ENCODE measurements at regions not wholly inside any gene's neighbourhood (a gene's known extent, or its start where the extent isn't known, plus 50 kb on each side); places are given as distances from the start of the nearest gene placed in this dataset.
A peak's percentile ranks its signal among the peaks of the same experiment; 100 is the strongest.

- Histone ChIP-seq H3K4me2 (ENCODE audit: unreplicated experiment) (no peak overlapping the region), H3K4me3 (no peak overlapping the region), H3K27ac (no peak overlapping the region), H3K9me2 (ENCODE audit: insufficient read depth) (no peaks in the 10 kb centered on the region), H2AFZ (no peak overlapping the region), H3K9ac (no peak overlapping the region), H3K36me3 (ENCODE audit: low read depth) (no peaks in the 10 kb centered on the region), H3F3A (ENCODE audit: insufficient read depth) (no peaks in the 10 kb centered on the region), H3K9me3 (ENCODE audit: low read depth) (no peaks in the 10 kb centered on the region), H4K20me1 (ENCODE audit: insufficient read depth) (no peaks in the 10 kb centered on the region), H3K79me2 (ENCODE audit: insufficient read depth) (no peaks in the 10 kb centered on the region), H3K4me1 (ENCODE audit: insufficient read depth) (peaks cover 12% of the 10 kb centered on the region; the same call in 1 of the 2 replicates), H3K27me3 (replicated peaks; ENCODE audit: insufficient read depth) (no peaks in the 10 kb centered on the region)
- in situ Hi-C loops (cut with MboI), result no loop called here
- TF ChIP-seq EZH2 (IDR thresholded peaks at IDR 0.05; ENCODE audit: insufficient read depth, poor library complexity, severe bottlenecking), result no peak
- no peak for TF ChIP-seq EZH2phosphoT487 (IDR thresholded peaks at IDR 0.05; ENCODE audit: insufficient read depth, low read depth)
- DNase-seq, result no peak
Measured at GRCh38 chr7:115101199-115101598, 179.3 kb downstream of the MDFIC start.

GRCh38 chr7:115099906-115100305, 178.0 kb downstream of the MDFIC start:
- no peak for TF ChIP-seq EZH2phosphoT487 (IDR thresholded peaks at IDR 0.05; ENCODE audit: insufficient read depth, low read depth)
- TF ChIP-seq EZH2 (IDR thresholded peaks at IDR 0.05; ENCODE audit: insufficient read depth, poor library complexity, severe bottlenecking), result no peak
- no peaks in the 10 kb centered on the region for H3K9me2 ChIP-seq (ENCODE audit: insufficient read depth)
- H3K4me2 ChIP-seq (ENCODE audit: unreplicated experiment), result no peak overlapping the region
- H3K79me2 ChIP-seq (ENCODE audit: insufficient read depth), result no peaks in the 10 kb centered on the region
- H3K9ac ChIP-seq, result no peak overlapping the region
- in situ Hi-C loops (cut with MboI), result no loop called here
- H3K9me3 ChIP-seq (ENCODE audit: low read depth), result no peaks in the 10 kb centered on the region
- H3F3A ChIP-seq (ENCODE audit: insufficient read depth), result no peaks in the 10 kb centered on the region
- WGBS, 2 experiments (ENCODE audit: low coverage in 1 of 2, low lambda C conversion rate in 2 of 2, missing lambda C conversion rate in 2 of 2), result 0 to 4% methylated on average over 1 of the region's 1 CpG
- peaks cover 12% of the 10 kb centered on the region; the same call in 1 of the 2 replicates for H3K4me1 ChIP-seq (ENCODE audit: insufficient read depth)
- no peak overlapping the region for H2AFZ ChIP-seq
- H4K20me1 ChIP-seq (ENCODE audit: insufficient read depth), result no peaks in the 10 kb centered on the region
- no peak overlapping the region for H3K27ac ChIP-seq
- DNase-seq, result peak; percentile 74
- H3K36me3 ChIP-seq (ENCODE audit: low read depth), result no peaks in the 10 kb centered on the region
- H3K27me3 ChIP-seq (replicated peaks; ENCODE audit: insufficient read depth), result no peaks in the 10 kb centered on the region
- no peak overlapping the region for H3K4me3 ChIP-seq

GRCh38 chr7:115097175-115097671, 175.3 kb downstream of the MDFIC start:
- no peaks in the 10 kb centered on the region for H3K36me3 ChIP-seq (ENCODE audit: low read depth)
- H3K9me2 ChIP-seq (ENCODE audit: insufficient read depth), result no peaks in the 10 kb centered on the region
- no peak overlapping the region for H3K9ac ChIP-seq
- H2AFZ ChIP-seq, result no peak overlapping the region
- no peak overlapping the region for H3K4me2 ChIP-seq (ENCODE audit: unreplicated experiment)
- no peaks in the 10 kb centered on the region for H3F3A ChIP-seq (ENCODE audit: insufficient read depth)
- H3K27ac ChIP-seq, result no peak overlapping the region
- H3K79me2 ChIP-seq (ENCODE audit: insufficient read depth), result no peaks in the 10 kb centered on the region
- in situ Hi-C loops (cut with MboI), result no loop called here
- no peak overlapping the region for H3K4me3 ChIP-seq
- 66 to 69% methylated on average over 3 of the region's 3 CpGs for WGBS, 2 experiments (ENCODE audit: low coverage in 1 of 2, low lambda C conversion rate in 2 of 2, missing lambda C conversion rate in 2 of 2)
- peaks cover 12% of the 10 kb centered on the region; the same call in 1 of the 2 replicates for H3K4me1 ChIP-seq (ENCODE audit: insufficient read depth)
- TF ChIP-seq EZH2 (IDR thresholded peaks at IDR 0.05; ENCODE audit: insufficient read depth, poor library complexity, severe bottlenecking) (no peak), EZH2phosphoT487 (IDR thresholded peaks at IDR 0.05; ENCODE audit: insufficient read depth, low read depth) (no peak)
- peak; percentile 58 for DNase-seq
- H4K20me1 ChIP-seq (ENCODE audit: insufficient read depth), result no peaks in the 10 kb centered on the region
- H3K27me3 ChIP-seq (replicated peaks; ENCODE audit: insufficient read depth), result no peaks in the 10 kb centered on the region
- no peaks in the 10 kb centered on the region for H3K9me3 ChIP-seq (ENCODE audit: low read depth)

- Histone ChIP-seq H3K27ac (no peak overlapping the region), H2AFZ (no peak overlapping the region), H3K9me3 (ENCODE audit: low read depth) (no peaks in the 10 kb centered on the region), H3F3A (ENCODE audit: insufficient read depth) (no peaks in the 10 kb centered on the region), H3K4me3 (no peak overlapping the region), H3K9ac (no peak overlapping the region), H3K27me3 (replicated peaks; ENCODE audit: insufficient read depth) (no peaks in the 10 kb centered on the region), H3K9me2 (ENCODE audit: insufficient read depth) (no peaks in the 10 kb centered on the region), H4K20me1 (ENCODE audit: insufficient read depth) (no peaks in the 10 kb centered on the region), H3K4me1 (ENCODE audit: insufficient read depth) (peaks cover 12% of the 10 kb centered on the region; the same call in 1 of the 2 replicates), H3K4me2 (ENCODE audit: unreplicated experiment) (no peak overlapping the region), H3K79me2 (ENCODE audit: insufficient read depth) (no peaks in the 10 kb centered on the region), H3K36me3 (ENCODE audit: low read depth) (no peaks in the 10 kb centered on the region)
- 87 to 95% methylated on average over 1 of the region's 1 CpG for WGBS, 2 experiments (ENCODE audit: low coverage in 1 of 2, low lambda C conversion rate in 2 of 2, missing lambda C conversion rate in 2 of 2)
- no peak for DNase-seq
- no peak for TF ChIP-seq EZH2phosphoT487 (IDR thresholded peaks at IDR 0.05; ENCODE audit: insufficient read depth, low read depth)
- TF ChIP-seq EZH2 (IDR thresholded peaks at IDR 0.05; ENCODE audit: insufficient read depth, poor library complexity, severe bottlenecking), result no peak
- in situ Hi-C loops (cut with MboI), result no loop called here
Measured at GRCh38 chr7:115096262-115096661, 174.4 kb downstream of the MDFIC start.

GRCh38 chr7:115094163-115094562, 172.3 kb downstream of the MDFIC start:
- WGBS, 2 experiments (ENCODE audit: low coverage in 1 of 2, low lambda C conversion rate in 2 of 2, missing lambda C conversion rate in 2 of 2), result 79 to 82% methylated on average over 4 of the region's 4 CpGs
- Histone ChIP-seq H3K79me2 (ENCODE audit: insufficient read depth) (no peaks in the 10 kb centered on the region), H3K9me3 (ENCODE audit: low read depth) (no peaks in the 10 kb centered on the region), H3K9me2 (ENCODE audit: insufficient read depth) (no peaks in the 10 kb centered on the region), H3K4me1 (ENCODE audit: insufficient read depth) (peaks cover 8% of the 10 kb centered on the region; the same call in 1 of the 2 replicates), H3K9ac (no peak overlapping the region), H3K4me3 (no peak overlapping the region), H3F3A (ENCODE audit: insufficient read depth) (no peaks in the 10 kb centered on the region), H3K4me2 (ENCODE audit: unreplicated experiment) (no peak overlapping the region), H4K20me1 (ENCODE audit: insufficient read depth) (no peaks in the 10 kb centered on the region), H3K36me3 (ENCODE audit: low read depth) (no peaks in the 10 kb centered on the region), H2AFZ (no peak overlapping the region), H3K27ac (no peak overlapping the region), H3K27me3 (replicated peaks; ENCODE audit: insufficient read depth) (no peaks in the 10 kb centered on the region)
- peak; percentile 63 for DNase-seq
- TF ChIP-seq EZH2 (IDR thresholded peaks at IDR 0.05; ENCODE audit: insufficient read depth, poor library complexity, severe bottlenecking) (no peak), EZH2phosphoT487 (IDR thresholded peaks at IDR 0.05; ENCODE audit: insufficient read depth, low read depth) (no peak)
- in situ Hi-C loops (cut with MboI), result no loop called here

All from GM23248 (cell line).